K562 (cell line): ENCODE measurements at regions not wholly inside any gene's neighbourhood (a gene's known extent, or its start where the extent isn't known, plus 50 kb on each side); places are given as distances from the start of the nearest gene placed in this dataset.

Source experiments
- ADNP ChIP-seq: fragments of 200-800 bp; sonication (Bioruptor generic); IDR thresholded peaks from 2 replicates; pipeline ENCODE4 v1.6.1; 2016; ENCODE audit warnings: missing genetic modification characterization, missing compliant biosample characterization
- ELF1 ChIP-seq: fragments of 200-800 bp; sonication (Bioruptor generic); IDR thresholded peaks from 2 replicates; pipeline ENCODE4 v1.6.1; 2016; ENCODE audit warnings: missing genetic modification characterization, missing compliant biosample characterization
- EZH2 ChIP-seq: IDR thresholded peaks from 2 replicates; pipeline ENCODE4 v1.6.1; 2012; ENCODE audit warnings: low read depth, mild to moderate bottlenecking, inconsistent platforms, low read length, borderline replicate concordance
- GABPA ChIP-seq: fragments of 200-800 bp; sonication (Bioruptor generic); conservative IDR thresholded peaks from 2 replicates; pipeline ENCODE4 v1.6.1; 2016; ENCODE audit warnings: low read depth, missing genetic modification characterization, missing compliant biosample characterization
- LARP7 ChIP-seq: fragments of 450-650 bp; IDR thresholded peaks from 2 replicates; pipeline ENCODE4 v1.6.1; 2016
- MAZ ChIP-seq, 2 experiments: fragments of 450-650 bp in 1 of 2; sonication (generic) in 1 of 2; formaldehyde crosslinking; IDR thresholded peaks in 1 of 2; conservative IDR thresholded peaks in 1 of 2; 2 replicates each; pipeline versions ENCODE4 v1.4.0 to v1.5.0; 2020; ENCODE audit warnings: mild to moderate bottlenecking in 1 of 2, missing genetic modification reagents in 1 of 2
- POLR2A ChIP-seq: fragments of 450-650 bp; conservative IDR thresholded peaks from 2 replicates; pipeline ENCODE4 v1.6.1; 2016
- POU5F1 ChIP-seq: fragments of 150-350 bp; IDR thresholded peaks from 2 replicates; pipeline ENCODE4 v1.6.1; 2014; ENCODE audit warnings: borderline replicate concordance, low read length, low read depth, mild to moderate bottlenecking; ENCODE audit not compliant: partially characterized antibody
- ZNF121 ChIP-seq: sonication (generic); formaldehyde crosslinking; conservative IDR thresholded peaks from 2 replicates; pipeline ENCODE4 v1.8.0; 2022; ENCODE audit warnings: missing genetic modification reagents
- TF ChIP-seq, protein P1 (sequence below), 3 experiments: IDR thresholded peaks in 2 of 3; conservative IDR thresholded peaks in 1 of 3; 2 replicates each; pipeline ENCODE4 v1.5.1; 2011 to 2012; ENCODE audit warnings: low read length in 3 of 3, mild to moderate bottlenecking in 3 of 3, control low read depth in 2 of 3, improper control_type of control experiment in 1 of 3, inconsistent platforms in 1 of 3, low read depth in 1 of 3, mixed read lengths in 1 of 3, moderate library complexity in 1 of 3; ENCODE audit not compliant: insufficient read depth in 2 of 3
- TF ChIP-seq, protein P2 (sequence below): fragments of 250-450 bp; sonication (Bioruptor Pico); IDR thresholded peaks from 2 replicates; pipeline ENCODE4 v1.8.0; 2021; ENCODE audit warnings: mild to moderate bottlenecking, moderate library complexity
- TF ChIP-seq, protein P3 (sequence below): sonication (generic); formaldehyde crosslinking; IDR thresholded peaks from 2 replicates; pipeline ENCODE4 v1.8.0; 2022; ENCODE audit warnings: mild to moderate bottlenecking, low read depth, missing genetic modification reagents

DNA sequence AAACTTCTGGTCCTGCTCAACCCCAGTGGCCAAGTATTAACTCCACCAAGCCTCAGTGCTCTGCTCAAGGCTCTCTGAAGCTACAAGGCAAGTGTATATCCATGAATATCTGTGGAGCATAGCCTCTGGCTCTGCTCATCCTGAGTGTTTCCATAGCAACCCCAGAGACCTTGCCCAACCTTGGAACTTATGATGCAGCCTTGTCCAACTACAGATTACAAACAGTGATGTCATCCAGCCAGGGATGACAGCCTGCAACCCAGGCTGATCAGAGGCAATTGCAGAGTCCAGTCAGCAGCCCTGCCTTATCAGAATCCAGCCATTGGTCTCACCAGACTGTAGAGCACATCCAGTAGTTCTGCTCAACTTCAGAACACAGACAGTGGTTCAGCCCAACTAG, 65.5 kb upstream of the SPACA1 start:
- TF ChIP-seq EZH2 = no peak
- TF ChIP-seq GABPA (tag) = no peak
- TF ChIP-seq POU5F1 = no peak
- no peak for TF ChIP-seq ADNP (tag)
- TF ChIP-seq LARP7 = no peak
- TF ChIP-seq ELF1 (tag) = no peak
- no peak for TF ChIP-seq ZNF121 (CRISPR knock-in tag)
- TF ChIP-seq, protein P1, sequence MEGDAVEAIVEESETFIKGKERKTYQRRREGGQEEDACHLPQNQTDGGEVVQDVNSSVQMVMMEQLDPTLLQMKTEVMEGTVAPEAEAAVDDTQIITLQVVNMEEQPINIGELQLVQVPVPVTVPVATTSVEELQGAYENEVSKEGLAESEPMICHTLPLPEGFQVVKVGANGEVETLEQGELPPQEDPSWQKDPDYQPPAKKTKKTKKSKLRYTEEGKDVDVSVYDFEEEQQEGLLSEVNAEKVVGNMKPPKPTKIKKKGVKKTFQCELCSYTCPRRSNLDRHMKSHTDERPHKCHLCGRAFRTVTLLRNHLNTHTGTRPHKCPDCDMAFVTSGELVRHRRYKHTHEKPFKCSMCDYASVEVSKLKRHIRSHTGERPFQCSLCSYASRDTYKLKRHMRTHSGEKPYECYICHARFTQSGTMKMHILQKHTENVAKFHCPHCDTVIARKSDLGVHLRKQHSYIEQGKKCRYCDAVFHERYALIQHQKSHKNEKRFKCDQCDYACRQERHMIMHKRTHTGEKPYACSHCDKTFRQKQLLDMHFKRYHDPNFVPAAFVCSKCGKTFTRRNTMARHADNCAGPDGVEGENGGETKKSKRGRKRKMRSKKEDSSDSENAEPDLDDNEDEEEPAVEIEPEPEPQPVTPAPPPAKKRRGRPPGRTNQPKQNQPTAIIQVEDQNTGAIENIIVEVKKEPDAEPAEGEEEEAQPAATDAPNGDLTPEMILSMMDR (IDR thresholded peaks at IDR 0.05 in 2 of 3, conservative IDR thresholded peaks at IDR 0.05 in 1 of 3; ENCODE audit: insufficient read depth in 2 of 3, low read depth in 1 of 3, low read length in 3 of 3) = no peak
- TF ChIP-seq, protein P2, sequence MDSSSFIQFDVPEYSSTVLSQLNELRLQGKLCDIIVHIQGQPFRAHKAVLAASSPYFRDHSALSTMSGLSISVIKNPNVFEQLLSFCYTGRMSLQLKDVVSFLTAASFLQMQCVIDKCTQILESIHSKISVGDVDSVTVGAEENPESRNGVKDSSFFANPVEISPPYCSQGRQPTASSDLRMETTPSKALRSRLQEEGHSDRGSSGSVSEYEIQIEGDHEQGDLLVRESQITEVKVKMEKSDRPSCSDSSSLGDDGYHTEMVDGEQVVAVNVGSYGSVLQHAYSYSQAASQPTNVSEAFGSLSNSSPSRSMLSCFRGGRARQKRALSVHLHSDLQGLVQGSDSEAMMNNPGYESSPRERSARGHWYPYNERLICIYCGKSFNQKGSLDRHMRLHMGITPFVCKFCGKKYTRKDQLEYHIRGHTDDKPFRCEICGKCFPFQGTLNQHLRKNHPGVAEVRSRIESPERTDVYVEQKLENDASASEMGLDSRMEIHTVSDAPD (CRISPR knock-in tag) = no peak
- no peak for TF ChIP-seq MAZ (CRISPR knock-in tag; conservative IDR thresholded peaks at IDR 0.05 in 1 of 2, IDR thresholded peaks at IDR 0.05 in 1 of 2)
- no peak for TF ChIP-seq POLR2A
- TF ChIP-seq, protein P3, sequence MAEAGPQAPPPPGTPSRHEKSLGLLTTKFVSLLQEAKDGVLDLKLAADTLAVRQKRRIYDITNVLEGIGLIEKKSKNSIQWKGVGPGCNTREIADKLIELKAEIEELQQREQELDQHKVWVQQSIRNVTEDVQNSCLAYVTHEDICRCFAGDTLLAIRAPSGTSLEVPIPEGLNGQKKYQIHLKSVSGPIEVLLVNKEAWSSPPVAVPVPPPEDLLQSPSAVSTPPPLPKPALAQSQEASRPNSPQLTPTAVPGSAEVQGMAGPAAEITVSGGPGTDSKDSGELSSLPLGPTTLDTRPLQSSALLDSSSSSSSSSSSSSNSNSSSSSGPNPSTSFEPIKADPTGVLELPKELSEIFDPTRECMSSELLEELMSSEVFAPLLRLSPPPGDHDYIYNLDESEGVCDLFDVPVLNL (CRISPR knock-in tag) = no peak
